GM19455 (cell line): ENCODE measurements at regions not wholly inside any gene's neighbourhood (a gene's known extent, or its start where the extent isn't known, plus 50 kb on each side); places are given as distances from the start of the nearest gene placed in this dataset.
"Not testable (repeated sequence)": the region's sequence is repeated elsewhere in the genome, so short reads cannot be mapped to it uniquely, and the experiment has no call there.

Experiments used
- ATAC-seq: cut with Tn5 transposase; IDR thresholded peaks from one replicate; pipeline ENCODE4 v1.9.1; 2021; ENCODE audit not compliant: unreplicated experiment

GRCh38 chr18:55996717-55997116 is 408.7 kb upstream of the TCF4 start:
- no peak for ATAC-seq

GRCh38 chr18:55990186-55990585 is 402.2 kb upstream of the TCF4 start:
- no peak for ATAC-seq

DNA sequence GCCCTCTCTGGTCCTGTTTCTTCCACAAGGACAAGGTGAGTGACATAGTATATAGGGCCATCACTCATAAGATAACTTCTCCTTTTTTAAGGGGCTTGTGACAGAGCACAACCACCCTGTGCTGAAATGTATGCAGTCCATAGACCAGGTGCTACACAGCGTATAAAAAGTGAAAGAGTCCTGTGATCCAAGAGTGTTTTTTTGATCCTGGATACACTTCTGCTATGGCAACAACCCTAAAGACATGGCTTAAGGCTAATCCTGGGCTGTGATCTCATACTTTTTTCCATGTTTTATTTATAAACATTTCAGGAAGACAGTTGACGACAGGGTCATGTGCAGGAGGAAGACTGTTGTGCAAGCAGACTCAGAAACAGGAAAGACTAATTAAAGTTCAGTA is 400.5 kb upstream of the TCF4 start:
- no peak for ATAC-seq

DNA sequence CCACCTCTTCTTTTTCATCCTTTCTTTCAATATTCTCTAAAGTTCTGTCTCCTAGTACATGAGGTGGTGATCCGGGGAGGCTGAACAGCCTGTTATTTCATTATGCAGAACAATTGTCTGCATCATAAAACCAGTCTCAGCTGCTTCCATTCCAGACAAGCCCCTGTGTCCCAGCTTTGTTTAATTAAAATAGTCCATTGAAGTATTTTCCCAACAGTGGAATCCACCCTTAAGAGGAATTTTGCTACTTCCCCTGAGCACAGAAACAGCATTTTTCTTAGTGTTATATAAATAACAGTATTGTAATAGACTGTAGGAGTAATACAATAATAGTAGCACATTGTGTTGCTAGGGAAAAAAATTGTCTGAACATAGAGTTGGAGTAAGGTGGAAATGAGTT is 395.4 kb upstream of the TCF4 start:
- no peak for ATAC-seq

- ATAC-seq, result no peak
These were observed 395.0 kb upstream of the TCF4 start for GRCh38 chr18:55982992-55983391.

- no peak for ATAC-seq
These were observed 393.9 kb upstream of the TCF4 start for GRCh38 chr18:55981712-55982475.

DNA sequence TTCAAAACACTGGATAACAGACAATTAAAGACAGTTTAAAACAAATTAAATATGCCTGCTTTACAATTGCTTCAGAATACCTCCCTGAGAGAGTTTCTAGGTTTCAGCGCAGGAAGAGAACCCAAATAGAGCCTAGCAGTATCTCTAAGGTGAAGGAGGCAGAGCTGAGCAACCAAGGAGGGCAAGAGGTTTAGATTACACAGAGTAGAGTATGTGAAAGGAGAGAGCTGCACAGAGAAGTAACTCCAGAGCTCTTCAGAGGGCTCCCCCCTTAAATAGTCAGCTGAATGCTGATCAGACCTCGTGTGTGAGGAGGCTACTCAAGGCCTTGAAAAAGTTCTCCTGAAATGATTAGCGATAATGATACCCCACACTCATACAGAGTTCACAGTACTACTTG is 386.5 kb upstream of the TCF4 start:
- no peak for ATAC-seq

GRCh38 chr18:55968550-55968949 is 380.6 kb upstream of the TCF4 start:
- ATAC-seq, result no peak

DNA sequence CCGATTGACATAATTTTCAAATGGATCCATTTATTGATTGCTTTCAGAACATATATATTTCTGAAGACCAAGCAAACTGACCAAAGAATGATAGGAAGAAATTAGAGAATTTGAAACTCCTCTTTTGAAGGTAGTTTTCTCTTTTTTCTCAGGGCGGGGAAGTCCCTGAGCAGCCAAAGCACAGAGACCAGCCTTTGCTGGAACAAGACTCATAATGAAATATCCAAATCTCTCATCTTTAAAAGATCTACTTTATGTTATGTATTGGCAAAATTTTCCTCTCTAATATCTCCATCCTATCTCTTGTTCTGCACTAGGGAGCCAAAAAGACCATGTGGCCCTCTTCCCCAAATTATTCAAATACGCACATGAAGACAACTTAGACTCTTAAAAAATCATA is 379.0 kb upstream of the TCF4 start:
- ATAC-seq, result no peak

DNA sequence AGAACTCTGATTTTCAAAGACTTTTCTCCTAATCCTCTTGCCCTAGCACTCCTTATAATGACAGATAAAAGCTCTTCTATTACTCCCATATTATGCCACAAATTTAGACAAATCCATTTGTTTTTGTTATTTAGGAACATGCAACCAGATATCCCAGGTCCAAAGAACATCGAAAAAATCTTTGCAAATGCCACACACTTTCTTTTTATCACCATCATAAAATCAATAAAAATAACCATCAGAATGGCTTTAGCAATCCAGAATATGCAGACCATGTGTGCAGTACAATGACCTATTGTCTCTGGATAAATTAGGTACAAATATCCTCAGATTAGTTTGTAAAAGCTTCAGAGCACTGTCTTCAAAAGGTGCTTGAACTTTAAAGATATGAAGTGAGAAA is 376.2 kb upstream of the TCF4 start:
- no peak for ATAC-seq

- no peak for ATAC-seq
These were observed 365.3 kb upstream of the TCF4 start for GRCh38 chr18:55953326-55953725.

DNA sequence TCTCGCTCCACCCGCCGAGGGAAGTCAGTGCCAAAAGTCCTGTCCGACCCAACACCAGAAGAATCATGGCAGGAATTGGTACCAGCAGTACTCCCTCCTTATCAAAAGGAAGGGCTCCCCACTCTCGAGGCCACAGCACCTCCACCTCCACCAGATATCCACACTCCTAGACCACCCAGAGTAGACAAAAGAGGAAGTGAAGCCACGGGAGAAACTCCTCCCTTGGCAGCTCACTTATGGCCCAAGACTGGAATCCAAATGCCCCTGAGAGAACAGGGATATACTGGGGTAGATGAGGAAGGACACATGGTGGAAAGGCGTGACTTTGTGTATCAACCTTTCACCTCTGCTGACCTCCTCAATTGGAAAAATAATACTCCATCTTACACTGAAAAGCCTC is 363.7 kb upstream of the TCF4 start:
- not testable (repeated sequence) for ATAC-seq

DNA sequence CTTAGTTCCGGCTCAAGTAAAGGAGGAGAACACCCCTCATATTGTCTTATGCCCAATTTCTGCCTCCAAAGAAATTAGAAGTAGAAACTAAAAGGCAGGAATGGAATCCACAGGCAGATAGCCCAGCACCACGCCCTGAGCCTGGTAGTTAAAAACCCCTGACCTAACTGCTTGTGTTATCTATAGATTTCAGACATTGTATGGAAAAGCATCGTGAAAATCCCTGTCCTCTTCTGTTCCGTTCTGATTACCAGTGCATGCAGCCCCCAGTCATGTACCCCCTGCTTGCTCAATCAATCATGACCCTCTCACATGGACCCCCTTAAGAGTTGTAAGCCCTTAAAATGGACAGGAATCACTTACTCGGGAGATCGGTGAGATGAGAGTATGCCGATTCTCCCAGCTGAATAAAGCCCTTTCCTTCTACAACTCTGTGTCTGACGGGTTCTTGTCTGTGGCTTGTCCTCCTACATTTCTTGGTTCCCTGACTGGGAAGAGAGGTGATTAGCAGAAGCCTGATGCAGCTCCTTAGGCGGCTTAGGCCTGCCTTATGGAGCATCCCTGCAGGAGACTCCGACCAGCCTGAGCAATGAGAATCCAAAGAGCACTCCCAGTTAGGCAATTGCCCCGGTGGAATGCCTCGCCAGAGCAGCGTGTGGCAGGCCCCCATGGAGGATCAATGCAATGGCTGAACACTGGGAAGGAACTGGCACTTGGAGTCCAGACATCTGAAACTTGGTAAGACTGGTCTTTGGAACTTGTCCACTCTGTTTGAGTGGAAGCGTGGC is 362.6 kb upstream of the TCF4 start:
- ATAC-seq, result no peak

DNA sequence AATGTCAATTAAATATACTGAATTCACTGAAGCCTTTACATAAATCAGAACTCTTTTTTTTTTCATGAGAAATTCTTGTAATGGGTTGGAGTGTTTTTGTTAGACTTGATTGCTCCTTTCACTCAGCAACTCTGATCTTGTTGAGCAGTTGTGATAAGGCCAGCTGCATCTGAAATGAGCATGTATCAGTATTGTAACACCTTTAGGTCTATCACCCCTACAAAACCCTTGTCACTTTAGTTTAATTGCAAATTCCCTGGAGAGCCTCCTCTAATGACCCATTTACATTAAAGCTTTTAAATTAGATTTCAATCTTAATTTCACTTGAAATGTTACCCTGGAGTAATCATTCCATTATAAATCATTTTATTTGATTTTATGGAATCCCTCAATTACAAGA is 346.8 kb upstream of the TCF4 start:
- no peak for ATAC-seq

DNA sequence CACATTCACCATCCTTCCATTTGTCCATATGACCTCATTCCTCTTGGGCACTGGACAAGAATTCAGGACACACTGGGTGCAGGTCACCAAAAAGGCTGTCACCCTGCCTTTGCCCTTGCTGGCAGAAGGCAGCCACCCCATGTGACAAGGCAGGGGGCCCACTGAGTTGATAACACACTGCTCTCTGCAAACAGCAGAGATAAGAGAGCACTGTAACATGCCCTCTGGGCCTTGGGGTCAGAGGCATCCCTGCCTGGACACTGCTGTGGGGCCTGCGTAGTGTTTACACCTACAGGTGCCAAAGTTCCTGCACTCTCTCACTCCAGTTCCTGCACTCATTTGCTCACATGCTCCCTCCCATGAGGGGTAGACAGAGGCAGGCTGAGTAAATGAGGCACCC is 344.7 kb upstream of the TCF4 start:
- ATAC-seq, result no peak

GRCh38 chr18:55927831-55928230 is 339.8 kb upstream of the TCF4 start:
- ATAC-seq, result no peak

- ATAC-seq, result no peak
These were observed 337.8 kb upstream of the TCF4 start for GRCh38 chr18:55925772-55926171.

- ATAC-seq, result no peak
These were observed 332.1 kb upstream of the TCF4 start for GRCh38 chr18:55920063-55920462.

DNA sequence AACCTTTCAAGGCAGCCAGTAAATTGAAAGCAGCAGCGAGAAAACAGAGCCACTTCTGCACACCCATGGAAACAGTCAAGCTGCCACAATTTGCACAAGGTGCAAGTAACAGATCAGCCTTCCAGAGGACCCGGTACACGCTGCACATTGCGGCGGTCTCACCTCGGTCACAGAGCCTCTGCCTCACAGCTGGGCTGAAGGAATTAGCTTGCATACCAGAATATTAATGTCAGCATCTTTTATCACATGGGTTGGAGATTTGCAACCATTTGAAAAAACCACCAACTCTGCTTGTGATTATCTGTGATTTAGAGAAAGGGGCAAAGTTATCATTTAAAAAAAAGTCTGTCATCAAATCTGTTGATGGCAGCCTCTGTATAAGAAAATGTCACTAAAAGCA is 330.5 kb upstream of the TCF4 start:
- ATAC-seq, result no peak

DNA sequence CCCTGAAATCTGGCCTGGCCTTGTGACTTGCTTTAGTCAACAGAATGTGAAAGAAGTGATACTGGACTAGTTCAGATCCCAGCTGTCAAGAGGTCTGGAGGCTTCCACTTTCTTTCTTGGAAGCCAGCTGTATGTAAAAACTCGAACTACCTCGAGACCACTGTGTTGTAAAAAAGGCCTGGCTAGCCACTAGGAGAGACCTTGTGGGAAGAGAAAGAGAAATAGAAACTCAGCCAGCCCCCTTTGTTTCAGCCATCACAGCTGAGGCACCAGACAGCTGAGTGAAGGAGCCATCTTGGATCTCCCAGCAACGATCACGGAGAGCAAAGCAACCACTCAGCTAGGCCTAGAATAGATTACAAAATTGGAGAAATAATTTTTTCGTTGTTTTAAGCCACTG is 324.9 kb upstream of the TCF4 start:
- ATAC-seq, result no peak

DNA sequence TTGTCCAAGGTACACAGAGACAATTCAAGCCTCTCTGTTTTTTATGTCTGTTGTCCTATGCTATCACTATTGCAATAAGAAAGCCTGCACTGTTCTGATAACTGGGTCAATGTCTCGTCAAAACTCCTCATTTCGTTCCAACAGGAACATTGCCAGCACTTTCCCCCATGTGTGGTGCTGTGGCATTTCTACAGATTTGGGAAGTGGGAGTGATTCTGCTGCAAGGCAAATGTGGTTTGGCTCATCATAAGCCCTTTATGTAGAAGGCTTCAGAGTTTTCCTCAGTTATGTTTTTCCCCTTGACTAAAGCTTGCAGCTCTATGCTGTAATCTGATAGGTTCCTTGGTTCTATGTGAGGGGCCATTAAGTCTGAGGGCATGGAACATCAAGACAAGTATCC is 324.1 kb upstream of the TCF4 start:
- ATAC-seq, result no peak

DNA sequence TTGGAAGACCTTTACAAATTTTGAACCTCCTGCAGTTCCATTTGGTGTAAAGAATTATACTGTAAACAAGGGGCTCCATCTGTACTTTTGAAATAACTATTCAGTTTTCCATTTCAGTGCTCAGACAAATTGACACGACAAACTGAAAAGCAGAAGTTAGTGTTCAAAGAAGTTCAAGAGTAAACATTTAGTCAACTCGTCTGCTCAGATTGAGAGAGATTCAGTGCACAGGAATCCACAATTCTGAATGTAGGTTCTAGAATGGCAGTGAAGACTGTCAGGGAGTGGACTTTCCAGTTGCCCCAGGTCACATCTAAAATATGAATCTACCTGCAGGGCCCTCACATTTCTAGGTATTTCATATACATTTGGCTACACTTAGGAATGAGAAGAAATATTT is 322.3 kb upstream of the TCF4 start:
- no peak for ATAC-seq
